Hepatocyte (in vitro differentiated cells): ENCODE measurements at regions not wholly inside any gene's neighbourhood (a gene's known extent, or its start where the extent isn't known, plus 50 kb on each side); places are given as distances from the start of the nearest gene placed in this dataset.

ENCODE experiments used
- CTCF ChIP-seq: fragments of 200-600 bp; sonication (generic); IDR thresholded peaks from 2 replicates; pipeline ENCODE4 v1.5.1; 2016; ENCODE audit warnings: antibody characterized with exemption, mild to moderate bottlenecking; ENCODE audit not compliant: poor library complexity
- EZH2 ChIP-seq: fragments of 200-600 bp; sonication (generic); IDR thresholded peaks from 2 replicates; pipeline ENCODE4 v1.6.1; 2016; ENCODE audit warnings: antibody characterized with exemption, mild to moderate bottlenecking, borderline replicate concordance
- EZH2phosphoT487 ChIP-seq: fragments of 200-600 bp; sonication (generic); IDR thresholded peaks from one replicate; pipeline ENCODE4 v1.6.1; 2018; ENCODE audit warnings: antibody characterized with exemption, mild to moderate bottlenecking, low read depth, moderate library complexity; ENCODE audit not compliant: unreplicated experiment, severe bottlenecking

GRCh38 chr7:67452516-67453026 is 455.9 kb downstream of the TYW1 start:
- TF ChIP-seq CTCF (no peak), EZH2 (no peak), EZH2phosphoT487 (no peak)
